WTC11 (cell line): ENCODE measurements at regions not wholly inside any gene's neighbourhood (a gene's known extent, or its start where the extent isn't known, plus 50 kb on each side); places are given as distances from the start of the nearest gene placed in this dataset.

Source experiments
- ATAC-seq: fragments of 200-7000 bp; cut with Tn5 transposase; 2 replicates; pipeline ENCODE4 v1.10.0; 2021; ENCODE audit warnings: mild to moderate bottlenecking, moderate library complexity
- CTCF ChIA-PET: fragments of 300-600 bp; sonication (Branson Sonifier 250); formaldehyde crosslinking; loops from one replicate; lab custom pipeline; 2021; ENCODE audit warnings: antibody characterized with exemption; lab: Charles Lee
- POLR2A ChIA-PET: fragments of 350-600 bp; sonication (Branson Sonifier 250); formaldehyde crosslinking; loops from one replicate; lab custom pipeline; 2021; ENCODE audit warnings: antibody characterized with exemption; lab: Charles Lee
- DNase-seq: peaks from one replicate; pipeline ENCODE4 v3.0.0; 2021; ENCODE audit warnings: low spot score
- H3K27ac Mint-ChIP-seq: 2 replicates; pipeline ENCODE4 v1.8.0; 2021; ENCODE audit warnings: mixed read lengths
- H3K27me3 Mint-ChIP-seq: 2 replicates; pipeline ENCODE4 v1.8.0; 2021; ENCODE audit warnings: low read depth, mild to moderate bottlenecking, moderate library complexity, mixed read lengths
- H3K36me3 Mint-ChIP-seq: 2 replicates; pipeline ENCODE4 v1.8.0; 2021; ENCODE audit warnings: mixed read lengths
- H3K4me1 Mint-ChIP-seq: 2 replicates; pipeline ENCODE4 v1.8.0; 2022; ENCODE audit warnings: mixed read lengths
- H3K4me3 Mint-ChIP-seq: 2 replicates; pipeline ENCODE4 v1.8.0; 2021; ENCODE audit warnings: mild to moderate bottlenecking, moderate library complexity, mixed read lengths
- H3K9me3 Mint-ChIP-seq: 2 replicates; pipeline ENCODE4 v1.8.0; 2021; ENCODE audit warnings: mixed read lengths
- AR ChIP-seq: fragments of 250-450 bp; sonication (Bioruptor Pico); IDR thresholded peaks from 2 replicates; pipeline ENCODE4 v1.9.0; 2021; ENCODE audit warnings: mild to moderate bottlenecking
- CTCF ChIP-seq: fragments of 200-600 bp; IDR thresholded peaks from 2 replicates; pipeline ENCODE4 v1.8.0; 2022; ENCODE audit warnings: antibody characterized with exemption
- EMX1 ChIP-seq: fragments of 250-450 bp; sonication (Bioruptor Pico); IDR thresholded peaks from 2 replicates; pipeline ENCODE4 v1.8.0; 2021; ENCODE audit warnings: mild to moderate bottlenecking
- FOXP1 ChIP-seq: sonication (generic); formaldehyde crosslinking; IDR thresholded peaks from 2 replicates; pipeline ENCODE4 v1.8.0; 2022; ENCODE audit warnings: missing genetic modification reagents, mild to moderate bottlenecking, moderate library complexity, borderline replicate concordance
- GRHL2 ChIP-seq: fragments of 250-450 bp; sonication (Bioruptor Pico); IDR thresholded peaks from 2 replicates; pipeline ENCODE4 v1.8.0; 2022; ENCODE audit warnings: mild to moderate bottlenecking, moderate library complexity; ENCODE audit not compliant: insufficient replicate concordance, severe bottlenecking
- JUN ChIP-seq: sonication (generic); formaldehyde crosslinking; IDR thresholded peaks from 2 replicates; pipeline ENCODE4 v1.8.0; 2023; ENCODE audit warnings: mild to moderate bottlenecking, missing genetic modification reagents
- NFE2L1 ChIP-seq: sonication (generic); formaldehyde crosslinking; IDR thresholded peaks from 2 replicates; pipeline ENCODE4 v1.8.1; 2023; ENCODE audit warnings: missing genetic modification reagents
- NFYB ChIP-seq: sonication (generic); formaldehyde crosslinking; conservative IDR thresholded peaks from 2 replicates; pipeline ENCODE4 v1.8.0; 2022; ENCODE audit warnings: low read depth, missing genetic modification reagents
- PRRX2 ChIP-seq: fragments of 250-450 bp; sonication (Bioruptor Pico); IDR thresholded peaks from 2 replicates; pipeline ENCODE4 v1.8.0; 2021; ENCODE audit warnings: mild to moderate bottlenecking
- RORB ChIP-seq: fragments of 250-450 bp; sonication (Bioruptor Pico); IDR thresholded peaks from 2 replicates; pipeline ENCODE4 v1.9.0; 2021; ENCODE audit warnings: mild to moderate bottlenecking
- SMAD4 ChIP-seq: sonication (generic); formaldehyde crosslinking; IDR thresholded peaks from 2 replicates; pipeline ENCODE4 v1.8.0; 2022; ENCODE audit warnings: mild to moderate bottlenecking, missing genetic modification reagents
- SP1 ChIP-seq: sonication (generic); formaldehyde crosslinking; conservative IDR thresholded peaks from 2 replicates; pipeline ENCODE4 v1.8.1; 2022; ENCODE audit warnings: missing genetic modification reagents
- STAT6 ChIP-seq: sonication (generic); formaldehyde crosslinking; conservative IDR thresholded peaks from 2 replicates; pipeline ENCODE4 v1.8.1; 2023; ENCODE audit warnings: mild to moderate bottlenecking, low read depth, missing genetic modification reagents, moderate library complexity
- TEAD1 ChIP-seq: sonication (generic); formaldehyde crosslinking; IDR thresholded peaks from 2 replicates; pipeline ENCODE4 v1.8.0; 2022; ENCODE audit warnings: mild to moderate bottlenecking, missing genetic modification reagents
- ZBTB21 ChIP-seq: sonication (generic); formaldehyde crosslinking; IDR thresholded peaks from 2 replicates; pipeline ENCODE4 v1.8.1; 2023; ENCODE audit warnings: mild to moderate bottlenecking, missing genetic modification reagents, borderline replicate concordance
- ZNF416 ChIP-seq: fragments of 250-450 bp; sonication (Bioruptor Pico); IDR thresholded peaks from 2 replicates; pipeline ENCODE4 v1.9.0; 2021; ENCODE audit warnings: mild to moderate bottlenecking, inconsistent platforms
- TF ChIP-seq, protein P1 (sequence below): sonication (generic); formaldehyde crosslinking; IDR thresholded peaks from 2 replicates; pipeline ENCODE4 v1.8.1; 2023; ENCODE audit warnings: mild to moderate bottlenecking, missing genetic modification reagents, borderline replicate concordance

- Mint-ChIP-seq H3K27ac (no peak overlapping the region), H3K9me3 (no peaks in the 10 kb centered on the region), H3K27me3 (no peaks in the 10 kb centered on the region), H3K4me1 (no peaks in the 10 kb centered on the region), H3K36me3 (no peaks in the 10 kb centered on the region), H3K4me3 (no peak overlapping the region)
- no peak for TF ChIP-seq FOXP1 (CRISPR knock-in tag)
- no peak for TF ChIP-seq RORB (CRISPR knock-in tag)
- TF ChIP-seq STAT6 (CRISPR knock-in tag): no peak
- TF ChIP-seq GRHL2 (CRISPR knock-in tag): no peak
- no peak for TF ChIP-seq SP1
- TF ChIP-seq, protein P1, sequence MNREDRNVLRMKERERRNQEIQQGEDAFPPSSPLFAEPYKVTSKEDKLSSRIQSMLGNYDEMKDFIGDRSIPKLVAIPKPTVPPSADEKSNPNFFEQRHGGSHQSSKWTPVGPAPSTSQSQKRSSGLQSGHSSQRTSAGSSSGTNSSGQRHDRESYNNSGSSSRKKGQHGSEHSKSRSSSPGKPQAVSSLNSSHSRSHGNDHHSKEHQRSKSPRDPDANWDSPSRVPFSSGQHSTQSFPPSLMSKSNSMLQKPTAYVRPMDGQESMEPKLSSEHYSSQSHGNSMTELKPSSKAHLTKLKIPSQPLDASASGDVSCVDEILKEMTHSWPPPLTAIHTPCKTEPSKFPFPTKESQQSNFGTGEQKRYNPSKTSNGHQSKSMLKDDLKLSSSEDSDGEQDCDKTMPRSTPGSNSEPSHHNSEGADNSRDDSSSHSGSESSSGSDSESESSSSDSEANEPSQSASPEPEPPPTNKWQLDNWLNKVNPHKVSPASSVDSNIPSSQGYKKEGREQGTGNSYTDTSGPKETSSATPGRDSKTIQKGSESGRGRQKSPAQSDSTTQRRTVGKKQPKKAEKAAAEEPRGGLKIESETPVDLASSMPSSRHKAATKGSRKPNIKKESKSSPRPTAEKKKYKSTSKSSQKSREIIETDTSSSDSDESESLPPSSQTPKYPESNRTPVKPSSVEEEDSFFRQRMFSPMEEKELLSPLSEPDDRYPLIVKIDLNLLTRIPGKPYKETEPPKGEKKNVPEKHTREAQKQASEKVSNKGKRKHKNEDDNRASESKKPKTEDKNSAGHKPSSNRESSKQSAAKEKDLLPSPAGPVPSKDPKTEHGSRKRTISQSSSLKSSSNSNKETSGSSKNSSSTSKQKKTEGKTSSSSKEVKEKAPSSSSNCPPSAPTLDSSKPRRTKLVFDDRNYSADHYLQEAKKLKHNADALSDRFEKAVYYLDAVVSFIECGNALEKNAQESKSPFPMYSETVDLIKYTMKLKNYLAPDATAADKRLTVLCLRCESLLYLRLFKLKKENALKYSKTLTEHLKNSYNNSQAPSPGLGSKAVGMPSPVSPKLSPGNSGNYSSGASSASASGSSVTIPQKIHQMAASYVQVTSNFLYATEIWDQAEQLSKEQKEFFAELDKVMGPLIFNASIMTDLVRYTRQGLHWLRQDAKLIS: no peak
- no peak for TF ChIP-seq NFYB (CRISPR knock-in tag)
- no peak for TF ChIP-seq PRRX2 (CRISPR knock-in tag)
- ATAC-seq (no peak), DNase-seq (no peak)
- ChIA-PET CTCF (interaction anchor here (1.1 kb wide), 1 partner anchor 87 kb away, joined by 4 read pairs; no protein-coding TSS in a partner anchor), POLR2A (no interaction called here)
These were observed 68.0 kb upstream of the ZNF438 start for GRCh38 chr10:31099664-31100063.

GRCh38 chr10:31100115-31100601 lies 68.5 kb upstream of the ZNF438 start:
- ATAC-seq (no peak), DNase-seq (no peak)
- H3K9me3 Mint-ChIP-seq: no peaks in the 10 kb centered on the region
- H3K4me1 Mint-ChIP-seq: no peaks in the 10 kb centered on the region; the same call in 1 of the 2 replicates
- POLR2A ChIA-PET: no interaction called here
- H3K27ac Mint-ChIP-seq: no peak overlapping the region
- no peaks in the 10 kb centered on the region for H3K27me3 Mint-ChIP-seq
- H3K36me3 Mint-ChIP-seq: no peaks in the 10 kb centered on the region
- no peak overlapping the region for H3K4me3 Mint-ChIP-seq
- CTCF ChIA-PET: interaction anchor here (0.5 to 1.1 kb wide), 2 partner anchors 86 to 363 kb away, joined by 3 to 4 read pairs; no protein-coding TSS in a partner anchor
- TF ChIP-seq AR: no peak
- TF ChIP-seq EMX1 (CRISPR knock-in tag): no peak
- TF ChIP-seq GRHL2 (CRISPR knock-in tag): no peak
- no peak for TF ChIP-seq CTCF
- TF ChIP-seq TEAD1 (CRISPR knock-in tag): no peak
- TF ChIP-seq NFE2L1 (CRISPR knock-in tag): no peak
- TF ChIP-seq JUN (CRISPR knock-in tag): no peak
- no peak for TF ChIP-seq ZNF416 (CRISPR knock-in tag)
- no peak for TF ChIP-seq SMAD4 (CRISPR knock-in tag)
- no peak for TF ChIP-seq ZBTB21 (CRISPR knock-in tag)
